Mesendoderm (in vitro differentiated cells): ENCODE measurements at regions not wholly inside any gene's neighbourhood (a gene's known extent, or its start where the extent isn't known, plus 50 kb on each side); places are given as distances from the start of the nearest gene placed in this dataset. TPM values are rescaled to one million over a fixed set of nuclear protein-coding genes. Genes with fewer than 3 reads are reported as not detected.

Source experiments
- DNase-seq: peaks from one replicate; pipeline ENCODE4 v3.0.0; 2013
- H2AK5ac ChIP-seq: 2 replicates; pipeline ENCODE4 v1.6.1; 2013; ENCODE audit warnings: low read length, inconsistent platforms
- H2BK120ac ChIP-seq: 2 replicates; pipeline ENCODE4 v1.6.1; 2013; ENCODE audit warnings: low read depth, mild to moderate bottlenecking, low read length, moderate library complexity, mixed read lengths
- H2BK15ac ChIP-seq: replicated peaks from 2 replicates; pipeline ENCODE4 v1.6.1; 2013; ENCODE audit warnings: low read depth, mild to moderate bottlenecking, moderate library complexity
- H2BK5ac ChIP-seq: 2 replicates; pipeline ENCODE4 v1.6.1; 2013; ENCODE audit warnings: low read length, inconsistent platforms
- H3K18ac ChIP-seq: 2 replicates; pipeline ENCODE4 v1.6.1; 2013; ENCODE audit warnings: mild to moderate bottlenecking, low read length, mixed read lengths
- H3K23ac ChIP-seq: one replicate; pipeline ENCODE4 v1.6.1; 2013; ENCODE audit warnings: low read length
- H3K27ac ChIP-seq: 2 replicates; pipeline ENCODE4 v1.5.1; 2013; ENCODE audit warnings: low read depth, mild to moderate bottlenecking, inconsistent platforms, low read length, moderate library complexity
- H3K27me3 ChIP-seq: 2 replicates; pipeline ENCODE4 v1.6.1; 2013; ENCODE audit warnings: low read length, control low read depth, mild to moderate bottlenecking, inconsistent platforms; ENCODE audit not compliant: insufficient read depth, poor library complexity
- H3K36me3 ChIP-seq: 2 replicates; pipeline ENCODE4 v1.6.1; 2013; ENCODE audit warnings: low read length, inconsistent platforms; ENCODE audit not compliant: control insufficient read depth, insufficient read depth
- H3K4ac ChIP-seq: one replicate; pipeline ENCODE4 v1.6.1; 2013; ENCODE audit warnings: low read depth, mild to moderate bottlenecking, low read length, moderate library complexity
- H3K4me1 ChIP-seq: 2 replicates; pipeline ENCODE4 v1.6.1; 2013; ENCODE audit warnings: low read depth, low read length, inconsistent platforms; ENCODE audit not compliant: control insufficient read depth
- H3K4me2 ChIP-seq: 2 replicates; pipeline ENCODE4 v1.6.1; 2013; ENCODE audit warnings: low read length
- H3K4me3 ChIP-seq: 2 replicates; pipeline ENCODE4 v1.5.1; 2013; ENCODE audit warnings: mild to moderate bottlenecking, low read length
- H3K56ac ChIP-seq: one replicate; pipeline ENCODE4 v1.6.1; 2013; ENCODE audit warnings: low read length
- H3K79me1 ChIP-seq: 2 replicates; pipeline ENCODE4 v1.6.1; 2013; ENCODE audit warnings: low read length, inconsistent platforms
- H3K79me2 ChIP-seq: 2 replicates; pipeline ENCODE4 v1.6.1; 2013; ENCODE audit warnings: mild to moderate bottlenecking, low read length; ENCODE audit not compliant: control insufficient read depth, insufficient read depth
- H3K9ac ChIP-seq: 2 replicates; pipeline ENCODE4 v1.6.1; 2013; ENCODE audit warnings: low read length, inconsistent platforms
- H4K5ac ChIP-seq: one replicate; pipeline ENCODE4 v1.6.1; 2013; ENCODE audit warnings: low read length
- H4K8ac ChIP-seq: one replicate; pipeline ENCODE4 v1.6.1; 2013; ENCODE audit warnings: low read depth, mild to moderate bottlenecking, control low read depth, low read length, moderate library complexity
- WGBS: extraction: QIAGEN DNeasy Blood & Tissue Kit; methylation state at CpG from one replicate; pipeline ENCODE4 v1.1.7; 2013; ENCODE audit warnings: low lambda C conversion rate, missing lambda C conversion rate; ENCODE audit not compliant: insufficient coverage; ENCODE audit errors: extremely low coverage; 5-methylcytosine and 5-hydroxymethylcytosine counted together
- small RNA-seq: library from polyadenylated mRNA; stranded (forward); fragments of <200 nt; extraction: miRNeasy Mini kit (QIAGEN cat#:217004); gene quantifications from one replicate; pipeline ENCODE3, GENCODE V24; 2013; ENCODE audit not compliant: insufficient read depth

GRCh38 chr20:52242237-52243230 lies 51.0 kb upstream of the ZFP64 start:
- Histone ChIP-seq H3K9ac (no peak overlapping the region), H3K23ac (no peak overlapping the region), H2BK15ac (no peak overlapping the region), H3K79me1 (no peaks in the 10 kb centered on the region), H3K4me3 (no peak overlapping the region), H4K8ac (no peak overlapping the region), H3K4me2 (no peak overlapping the region), H3K79me2 (no peaks in the 10 kb centered on the region), H3K36me3 (no peaks in the 10 kb centered on the region), H3K4me1 (no peaks in the 10 kb centered on the region), H3K27me3 (no peaks in the 10 kb centered on the region), H3K56ac (no peak overlapping the region), H2BK5ac (no peak overlapping the region), H3K18ac (no peak overlapping the region), H2BK120ac (no peak overlapping the region), H3K4ac (no peak overlapping the region), H2AK5ac (no peak overlapping the region), H3K27ac (no peak overlapping the region), H4K5ac (no peak overlapping the region)
- WGBS: 100% methylated on average over 1 of the region's 7 CpGs
- DNase-seq: peak; percentile 6

Small RNA genes in the stretch of these regions (small RNA-seq; reads per million reads assigned to genes)
- gene RF02271 (not detected), gene RPL36P1 (not detected)
